HCT116 (cell line): ENCODE measurements at regions not wholly inside any gene's neighbourhood (a gene's known extent, or its start where the extent isn't known, plus 50 kb on each side); places are given as distances from the start of the nearest gene placed in this dataset. TPM values are rescaled to one million over a fixed set of nuclear protein-coding genes. Genes with fewer than 3 reads are reported as not detected.

Source experiments
- ATAC-seq: fragments of 200-7000 bp; cut with Tn5 transposase; 2 replicates; pipeline ENCODE4 v1.9.1; 2020; ENCODE audit warnings: mild to moderate bottlenecking, moderate library complexity
- BruUV-seq: library from RNA; stranded (reverse); fragments of 400-500 nt; replicated peaks from 2 replicates; lab custom pipeline; 2021; lab: Mats Ljungman, UMichigan
- CTCF ChIA-PET: fragments of 300-600 bp; sonication (Branson Sonifier 250); formaldehyde crosslinking; loops from one replicate; lab custom pipeline; 2021; ENCODE audit warnings: antibody characterized with exemption; lab: Charles Lee
- POLR2A ChIA-PET: fragments of 300-600, 350-600 bp; sonication (Branson Sonifier 250); formaldehyde crosslinking; loops from one replicate; lab custom pipeline; 2021; ENCODE audit warnings: antibody characterized with exemption; lab: Charles Lee
- RAD21 ChIA-PET, 2 experiments: fragments of 300-600 bp; sonication (Branson Sonifier 250); formaldehyde crosslinking; loops; one replicate each; lab custom pipeline; 2023; ENCODE audit warnings: low total read pairs in 2 of 2; ENCODE audit not compliant: uncharacterized antibody in 2 of 2, unreplicated experiment in 2 of 2, low non-redundant PET in 1 of 2; lab: Charles Lee
- DNase-seq: peaks from one replicate; pipeline ENCODE4 v3.0.0-alpha.2; 2010; ENCODE audit warnings: low read depth, low spot score
- H2AFZ ChIP-seq: fragments of 200-600 bp; shearing (Covaris generic), sonication (generic); 2 replicates; pipeline ENCODE4 v1.6.1; 2017; ENCODE audit warnings: low read depth, mixed run types, mixed read lengths, antibody characterized with exemption, low read length; ENCODE audit not compliant: poor library complexity, severe bottlenecking
- H3K27ac ChIP-seq: 2 replicates; pipeline ENCODE4 v1.5.1; 2012; ENCODE audit warnings: low read depth, low read length
- H3K27me3 ChIP-seq: fragments of 200-600 bp; sonication (generic); 2 replicates; pipeline ENCODE4 v1.6.1; 2016; ENCODE audit warnings: mixed run types, low read length, mixed read lengths; ENCODE audit not compliant: insufficient read depth
- H3K36me3 ChIP-seq, 2 experiments: fragments of 200-500 bp in 1 of 2; fragments of 200-600 bp in 1 of 2; sonication (Bioruptor generic) in 1 of 2; sonication (generic) in 1 of 2; 2 replicates each; pipeline versions ENCODE4 v1.5.1 to v1.6.1; 2014 to 2016; ENCODE audit warnings: low read length in 2 of 2, inconsistent platforms in 1 of 2, mixed read lengths in 1 of 2, mixed run types in 1 of 2; ENCODE audit not compliant: insufficient read depth in 2 of 2, control insufficient read depth in 1 of 2
- H3K4me1 ChIP-seq, 2 experiments: fragments of 200-600 bp in 1 of 2; sonication (generic) in 1 of 2; 2 replicates each; pipeline versions ENCODE4 v1.5.1 to v1.6.1; 2012 to 2017; ENCODE audit warnings: low read length in 2 of 2, inconsistent platforms in 1 of 2, mild to moderate bottlenecking in 1 of 2, mixed read lengths in 1 of 2, mixed run types in 1 of 2, moderate library complexity in 1 of 2; ENCODE audit not compliant: insufficient read depth in 2 of 2, control insufficient read depth in 1 of 2
- H3K4me2 ChIP-seq: fragments of 200-600 bp; sonication (generic); 2 replicates; pipeline ENCODE4 v1.6.1; 2017; ENCODE audit warnings: mixed run types, low read length, mixed read lengths
- H3K4me3 ChIP-seq, 2 experiments: fragments of 200-600 bp in 1 of 2; sonication (generic) in 1 of 2; replicated peaks in 1 of 2; 2 replicates each; pipeline ENCODE4 v1.5.1; 2011 to 2016; ENCODE audit warnings: low read length in 2 of 2, control low read depth in 1 of 2, low read depth in 1 of 2, mild to moderate bottlenecking in 1 of 2, mixed read lengths in 1 of 2, mixed run types in 1 of 2
- H3K79me2 ChIP-seq: fragments of 200-600 bp; sonication (generic); 2 replicates; pipeline ENCODE4 v1.6.1; 2017; ENCODE audit warnings: mild to moderate bottlenecking, mixed run types, low read length, moderate library complexity, mixed read lengths; ENCODE audit not compliant: insufficient read depth
- H3K9ac ChIP-seq: fragments of 200-600 bp; sonication (generic); 2 replicates; pipeline ENCODE4 v1.6.1; 2016; ENCODE audit warnings: low read length, mixed read lengths
- H3K9me2 ChIP-seq: fragments of 200-600 bp; sonication (generic), shearing (Covaris generic); 2 replicates; pipeline ENCODE4 v1.6.1; 2017; ENCODE audit warnings: mixed run types, mild to moderate bottlenecking, moderate library complexity; ENCODE audit not compliant: insufficient read depth
- H3K9me3 ChIP-seq, 2 experiments: fragments of 200-500 bp in 1 of 2; fragments of 200-600 bp in 1 of 2; sonication (Bioruptor generic) in 1 of 2; sonication (generic) in 1 of 2; 2 replicates each; pipeline ENCODE4 v1.6.1; 2014 to 2017; ENCODE audit warnings: low read length in 2 of 2, mixed read lengths in 2 of 2, inconsistent platforms in 1 of 2, low read depth in 1 of 2, mild to moderate bottlenecking in 1 of 2, mixed run types in 1 of 2, moderate library complexity in 1 of 2; ENCODE audit not compliant: control insufficient read depth in 1 of 2, insufficient read depth in 1 of 2
- H4K20me1 ChIP-seq: fragments of 200-600 bp; sonication (generic), shearing (Covaris generic); 2 replicates; pipeline ENCODE4 v1.6.1; 2017; ENCODE audit warnings: mixed run types, mild to moderate bottlenecking, moderate library complexity; ENCODE audit not compliant: insufficient read depth
- CBX3 ChIP-seq: IDR thresholded peaks from 2 replicates; pipeline ENCODE4 v1.6.1; 2012; ENCODE audit warnings: low read depth
- JUND ChIP-seq: IDR thresholded peaks from 2 replicates; pipeline ENCODE4 v1.6.1; 2012
- POLR2A ChIP-seq: IDR thresholded peaks from 2 replicates; pipeline ENCODE4 v1.7.0; 2011; ENCODE audit warnings: borderline replicate concordance; ENCODE audit not compliant: insufficient read depth, insufficient read length; ENCODE audit errors: extremely low read depth
- RAD21 ChIP-seq: IDR thresholded peaks from 2 replicates; pipeline ENCODE4 v1.6.1; 2012; ENCODE audit warnings: low read depth, mild to moderate bottlenecking
- YY1 ChIP-seq: IDR thresholded peaks from 2 replicates; pipeline ENCODE4 v1.6.1; 2011; ENCODE audit warnings: low read length, low read depth, moderate library complexity, mild to moderate bottlenecking; ENCODE audit not compliant: insufficient replicate concordance; ENCODE audit errors: extremely low read depth
- ZFX ChIP-seq: fragments of 450-650 bp; IDR thresholded peaks from 2 replicates; pipeline ENCODE4 v1.6.1; 2017
- intact Hi-C: fragments of 100-400 bp; cut with micrococcal nuclease; formaldehyde crosslinking; loops from 2 replicates; pipeline ENCODE4 v1.10.0; 2022
- microRNA-seq: library from miRNA; unstranded; fragments of <30 nt; microRNA quantifications from one replicate; pipeline ENCODE4, GENCODE V29; 2016; ENCODE audit warnings: borderline number of aligned reads
- TF ChIP-seq, protein P1 (sequence below): IDR thresholded peaks from 2 replicates; pipeline ENCODE4 v1.6.1; 2012; ENCODE audit warnings: low read depth
- TF ChIP-seq, protein P2 (sequence below): IDR thresholded peaks from 2 replicates; pipeline ENCODE4 v1.6.1; 2011; ENCODE audit warnings: mild to moderate bottlenecking, low read length, moderate library complexity; ENCODE audit not compliant: insufficient replicate concordance; ENCODE audit errors: extremely low read depth

DNA sequence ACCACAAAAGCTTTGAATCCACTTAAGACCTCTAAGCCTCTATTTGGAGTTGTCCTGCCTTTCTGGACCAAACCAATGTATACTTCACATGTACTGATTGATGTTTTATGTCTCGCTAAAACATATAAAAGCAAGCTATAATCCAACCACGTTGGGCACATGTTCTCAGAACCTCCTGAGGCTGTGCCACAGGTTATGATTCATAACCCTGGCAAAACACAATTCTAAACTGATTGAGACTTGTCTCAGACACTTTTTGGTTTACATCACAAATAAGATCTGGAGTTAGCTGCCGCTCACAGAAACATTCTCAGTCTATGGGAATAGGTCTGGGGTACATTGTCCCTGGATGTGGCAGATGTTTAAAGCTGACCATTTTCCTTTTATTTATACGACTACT lies 53.4 kb upstream of the EPHA6 start:
- H3K9me3 ChIP-seq, result peaks cover 0 to 20% of the 10 kb centered on the region in 2 experiments; a peak in 1 of 4 replicates
- no TSS peak for BruUV-seq
- H3K4me3 ChIP-seq, result no peak overlapping the region
- DNase-seq (no peak), ATAC-seq (no peak)
- no peak overlapping the region for H3K9ac ChIP-seq
- TF ChIP-seq RAD21, result no peak
- TF ChIP-seq, protein P1, sequence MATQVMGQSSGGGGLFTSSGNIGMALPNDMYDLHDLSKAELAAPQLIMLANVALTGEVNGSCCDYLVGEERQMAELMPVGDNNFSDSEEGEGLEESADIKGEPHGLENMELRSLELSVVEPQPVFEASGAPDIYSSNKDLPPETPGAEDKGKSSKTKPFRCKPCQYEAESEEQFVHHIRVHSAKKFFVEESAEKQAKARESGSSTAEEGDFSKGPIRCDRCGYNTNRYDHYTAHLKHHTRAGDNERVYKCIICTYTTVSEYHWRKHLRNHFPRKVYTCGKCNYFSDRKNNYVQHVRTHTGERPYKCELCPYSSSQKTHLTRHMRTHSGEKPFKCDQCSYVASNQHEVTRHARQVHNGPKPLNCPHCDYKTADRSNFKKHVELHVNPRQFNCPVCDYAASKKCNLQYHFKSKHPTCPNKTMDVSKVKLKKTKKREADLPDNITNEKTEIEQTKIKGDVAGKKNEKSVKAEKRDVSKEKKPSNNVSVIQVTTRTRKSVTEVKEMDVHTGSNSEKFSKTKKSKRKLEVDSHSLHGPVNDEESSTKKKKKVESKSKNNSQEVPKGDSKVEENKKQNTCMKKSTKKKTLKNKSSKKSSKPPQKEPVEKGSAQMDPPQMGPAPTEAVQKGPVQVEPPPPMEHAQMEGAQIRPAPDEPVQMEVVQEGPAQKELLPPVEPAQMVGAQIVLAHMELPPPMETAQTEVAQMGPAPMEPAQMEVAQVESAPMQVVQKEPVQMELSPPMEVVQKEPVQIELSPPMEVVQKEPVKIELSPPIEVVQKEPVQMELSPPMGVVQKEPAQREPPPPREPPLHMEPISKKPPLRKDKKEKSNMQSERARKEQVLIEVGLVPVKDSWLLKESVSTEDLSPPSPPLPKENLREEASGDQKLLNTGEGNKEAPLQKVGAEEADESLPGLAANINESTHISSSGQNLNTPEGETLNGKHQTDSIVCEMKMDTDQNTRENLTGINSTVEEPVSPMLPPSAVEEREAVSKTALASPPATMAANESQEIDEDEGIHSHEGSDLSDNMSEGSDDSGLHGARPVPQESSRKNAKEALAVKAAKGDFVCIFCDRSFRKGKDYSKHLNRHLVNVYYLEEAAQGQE, result no peak
- TF ChIP-seq YY1, result no peak
- TF ChIP-seq POLR2A, result no peak
- TF ChIP-seq ZFX, result no peak
- TF ChIP-seq JUND, result no peak
- TF ChIP-seq CBX3, result no peak
- TF ChIP-seq, protein P2, sequence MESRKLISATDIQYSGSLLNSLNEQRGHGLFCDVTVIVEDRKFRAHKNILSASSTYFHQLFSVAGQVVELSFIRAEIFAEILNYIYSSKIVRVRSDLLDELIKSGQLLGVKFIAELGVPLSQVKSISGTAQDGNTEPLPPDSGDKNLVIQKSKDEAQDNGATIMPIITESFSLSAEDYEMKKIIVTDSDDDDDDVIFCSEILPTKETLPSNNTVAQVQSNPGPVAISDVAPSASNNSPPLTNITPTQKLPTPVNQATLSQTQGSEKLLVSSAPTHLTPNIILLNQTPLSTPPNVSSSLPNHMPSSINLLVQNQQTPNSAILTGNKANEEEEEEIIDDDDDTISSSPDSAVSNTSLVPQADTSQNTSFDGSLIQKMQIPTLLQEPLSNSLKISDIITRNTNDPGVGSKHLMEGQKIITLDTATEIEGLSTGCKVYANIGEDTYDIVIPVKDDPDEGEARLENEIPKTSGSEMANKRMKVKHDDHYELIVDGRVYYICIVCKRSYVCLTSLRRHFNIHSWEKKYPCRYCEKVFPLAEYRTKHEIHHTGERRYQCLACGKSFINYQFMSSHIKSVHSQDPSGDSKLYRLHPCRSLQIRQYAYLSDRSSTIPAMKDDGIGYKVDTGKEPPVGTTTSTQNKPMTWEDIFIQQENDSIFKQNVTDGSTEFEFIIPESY, result no peak
- H3K9me2 ChIP-seq, result no peaks in the 10 kb centered on the region
- ChIA-PET POLR2A (no interaction called here), CTCF (no interaction called here), RAD21 (no interaction called here)
- no peaks in the 10 kb centered on the region for H4K20me1 ChIP-seq
- H3K36me3 ChIP-seq, result no peaks in the 10 kb centered on the region
- no peak overlapping the region for H3K27ac ChIP-seq
- H3K27me3 ChIP-seq, result no peaks in the 10 kb centered on the region
- H3K4me2 ChIP-seq, result no peak overlapping the region
- no peaks in the 10 kb centered on the region for H3K79me2 ChIP-seq
- no peaks in the 10 kb centered on the region for H3K4me1 ChIP-seq
- intact Hi-C loops, result loop anchor here (10.0 kb wide), 1 partner anchor 64 kb away; no protein-coding TSS in a partner anchor
- no peak overlapping the region for H2AFZ ChIP-seq

Small RNA genes lying in the stretch of these regions (microRNA-seq; reads per million reads assigned to microRNA genes)
- gene MIR8060, result not detected
